Esophagus squamous epithelium (tissue), 5 donors: ENCODE measurements at regions not wholly inside any gene's neighbourhood (a gene's known extent, or its start where the extent isn't known, plus 50 kb on each side); places are given as distances from the start of the nearest gene placed in this dataset.
"Not testable (repeated sequence)": the region's sequence is repeated elsewhere in the genome, so short reads cannot be mapped to it uniquely, and the experiment has no call there.

ENCODE experiments used
- DNase-seq: peaks from one replicate; lab custom pipeline; 2025; lab: John Stamatoyannopoulos, UW
- H3K27ac ChIP-seq, 4 donors: fragments of 200-600 bp; sonication (generic); one replicate each; pipeline ENCODE4 v1.5.1; 2016 to 2019; ENCODE audit warnings: mild to moderate bottlenecking in 1 of 4
- H3K27me3 ChIP-seq, 4 donors: fragments of 200-600 bp; sonication (generic); 1 replicate in 3 of 4; 2 replicates in 1 of 4; pipeline versions ENCODE4 v1.5.1 to v1.6.0; 2017 to 2021; ENCODE audit warnings: antibody characterized with exemption in 1 of 4
- H3K36me3 ChIP-seq, 3 donors: fragments of 200-600 bp; sonication (generic); one replicate each; pipeline ENCODE4 v1.5.1; 2016 to 2019
- H3K4me1 ChIP-seq, 3 donors: fragments of 200-600 bp; sonication (generic); one replicate each; pipeline ENCODE4 v1.5.1; 2017 to 2019
- H3K4me3 ChIP-seq, 4 donors: fragments of 200-600 bp; sonication (generic); 1 replicate in 3 of 4; 2 replicates in 1 of 4; pipeline ENCODE4 v1.5.1; 2016 to 2019; ENCODE audit warnings: mild to moderate bottlenecking in 2 of 4, moderate library complexity in 1 of 4
- H3K9me3 ChIP-seq, 3 donors: fragments of 200-600 bp; sonication (generic); one replicate each; pipeline ENCODE4 v1.5.1; 2016 to 2019
- CTCF ChIP-seq, 6 experiments: fragments of 450-650 bp in 4 of 6; fragments of 200-600 bp in 2 of 6; sonication (generic) in 2 of 6; IDR thresholded peaks; one replicate each; pipeline ENCODE4 v1.5.1; 2016 to 2019; ENCODE audit warnings: antibody characterized with exemption in 6 of 6, mild to moderate bottlenecking in 4 of 6, moderate library complexity in 4 of 6
- POLR2A ChIP-seq, 4 donors: fragments of 450-650 bp; IDR thresholded peaks; one replicate each; pipeline ENCODE4 v1.6.1; 2017; ENCODE audit warnings: antibody characterized with exemption in 4 of 4, mild to moderate bottlenecking in 4 of 4, moderate library complexity in 3 of 4
- WGBS, 2 donors: methylation state at CpG; one replicate each; pipeline ENCODE4 v1.1.5; 2018; 5-methylcytosine and 5-hydroxymethylcytosine counted together
- intact Hi-C: fragments of 100-400 bp; cut with DNase I; formaldehyde crosslinking; loops from one replicate; pipeline ENCODE4 v1.15.0; 2022
- donor health status: DM: yes; HTN: yes; CAD: no.

GRCh38 chr6:121544691-121545090 lies 109.2 kb downstream of the GJA1 start:
- Histone ChIP-seq H3K4me1 (peaks cover 0 to 36% (median 0%) of the 10 kb centered on the region in 3 donors), H3K36me3 (no peaks in the 10 kb centered on the region), H3K9me3 (no peaks in the 10 kb centered on the region), H3K27me3 (no peaks in the 10 kb centered on the region), H3K4me3 (no peak overlapping the region), H3K27ac (no peak overlapping the region)
- DNase-seq: no peak
- 69 to 80% methylated on average over 4 of the region's 4 CpGs for WGBS, 2 donors
- intact Hi-C loops: no loop called here
- no peak for TF ChIP-seq CTCF (IDR thresholded peaks at IDR 0.05)
- TF ChIP-seq POLR2A (IDR thresholded peaks at IDR 0.05): no peak

- no peak for DNase-seq
- no peaks in the 10 kb centered on the region for H3K27me3 ChIP-seq
- H3K9me3 ChIP-seq: no peaks in the 10 kb centered on the region
- 46 to 55% methylated on average over 3 of the region's 3 CpGs for WGBS, 2 donors
- H3K36me3 ChIP-seq: no peaks in the 10 kb centered on the region
- no peak for TF ChIP-seq POLR2A (IDR thresholded peaks at IDR 0.05)
- TF ChIP-seq CTCF (IDR thresholded peaks at IDR 0.05): no peak
- no peak overlapping the region for H3K4me3 ChIP-seq
- no peak overlapping the region for H3K27ac ChIP-seq
- peaks cover 0 to 47% (median 0%) of the 10 kb centered on the region in 3 donors for H3K4me1 ChIP-seq
- intact Hi-C loops: no loop called here
Measured at GRCh38 chr6:121548131-121548530, 112.7 kb downstream of the GJA1 start.

GRCh38 chr6:121549736-121550135 lies 114.3 kb downstream of the GJA1 start:
- Histone ChIP-seq H3K27ac (peak overlapping the region in 2 of 4 donors; percentile 56 to 65), H3K4me3 (no peak overlapping the region), H3K36me3 (no peaks in the 10 kb centered on the region), H3K9me3 (no peaks in the 10 kb centered on the region), H3K27me3 (no peaks in the 10 kb centered on the region), H3K4me1 (peaks cover 0 to 41% (median 0%) of the 10 kb centered on the region in 3 donors)
- TF ChIP-seq CTCF (IDR thresholded peaks at IDR 0.05) (no peak), POLR2A (IDR thresholded peaks at IDR 0.05) (no peak)
- DNase-seq: no peak
- WGBS, 2 donors: 16 to 44% methylated on average over 3 of the region's 3 CpGs
- intact Hi-C loops: no loop called here

GRCh38 chr6:121550491-121551010 lies 115.1 kb downstream of the GJA1 start:
- intact Hi-C loops: no loop called here
- H3K36me3 ChIP-seq: no peaks in the 10 kb centered on the region
- no peak for DNase-seq
- H3K4me1 ChIP-seq: peaks cover 0 to 41% (median 0%) of the 10 kb centered on the region in 3 donors
- no peak for TF ChIP-seq POLR2A (IDR thresholded peaks at IDR 0.05)
- TF ChIP-seq CTCF (IDR thresholded peaks at IDR 0.05): no peak
- no peaks in the 10 kb centered on the region for H3K9me3 ChIP-seq
- H3K27ac ChIP-seq: peak overlapping the region in 2 of 4 donors; percentile 56 to 65
- no peak overlapping the region for H3K4me3 ChIP-seq
- 84 to 95% methylated on average over 3 of the region's 3 CpGs for WGBS, 2 donors
- H3K27me3 ChIP-seq: no peaks in the 10 kb centered on the region

- no peak for TF ChIP-seq POLR2A (IDR thresholded peaks at IDR 0.05)
- TF ChIP-seq CTCF (IDR thresholded peaks at IDR 0.05): no peak
- intact Hi-C loops: no loop called here
- no peak for DNase-seq
- Histone ChIP-seq H3K4me3 (no peak overlapping the region), H3K27me3 (no peaks in the 10 kb centered on the region), H3K4me1 (peaks cover 0 to 7% (median 0%) of the 10 kb centered on the region in 3 donors), H3K27ac (no peak overlapping the region), H3K36me3 (no peaks in the 10 kb centered on the region), H3K9me3 (no peaks in the 10 kb centered on the region)
- WGBS, 2 donors: 87 to 93% methylated on average over 4 of the region's 4 CpGs
Measured at GRCh38 chr6:121555201-121555600, 119.8 kb downstream of the GJA1 start.

GRCh38 chr6:121556149-121556548 lies 120.7 kb downstream of the GJA1 start:
- H3K4me3 ChIP-seq, H3K27ac ChIP-seq, H3K9me3 ChIP-seq, DNase-seq, H3K4me1 ChIP-seq, intact Hi-C loops, H3K36me3 ChIP-seq, H3K27me3 ChIP-seq: not testable (repeated sequence)
- WGBS, 2 donors: 89 to 100% methylated on average over 3 of the region's 3 CpGs
